Esophagus squamous epithelium (tissue), 4 donors: ENCODE measurements at regions not wholly inside any gene's neighbourhood (a gene's known extent, or its start where the extent isn't known, plus 50 kb on each side); places are given as distances from the start of the nearest gene placed in this dataset.

ENCODE experiments used
- POLR2A ChIP-seq, 4 donors: fragments of 450-650 bp; IDR thresholded peaks; one replicate each; pipeline ENCODE4 v1.6.1; 2017; ENCODE audit warnings: antibody characterized with exemption in 4 of 4, mild to moderate bottlenecking in 4 of 4, moderate library complexity in 3 of 4
- TF ChIP-seq, protein P1 (sequence below), 6 experiments: fragments of 450-650 bp in 4 of 6; fragments of 200-600 bp in 2 of 6; sonication (generic) in 2 of 6; IDR thresholded peaks; one replicate each; pipeline ENCODE4 v1.5.1; 2016 to 2019; ENCODE audit warnings: antibody characterized with exemption in 6 of 6, mild to moderate bottlenecking in 4 of 6, moderate library complexity in 4 of 6

DNA sequence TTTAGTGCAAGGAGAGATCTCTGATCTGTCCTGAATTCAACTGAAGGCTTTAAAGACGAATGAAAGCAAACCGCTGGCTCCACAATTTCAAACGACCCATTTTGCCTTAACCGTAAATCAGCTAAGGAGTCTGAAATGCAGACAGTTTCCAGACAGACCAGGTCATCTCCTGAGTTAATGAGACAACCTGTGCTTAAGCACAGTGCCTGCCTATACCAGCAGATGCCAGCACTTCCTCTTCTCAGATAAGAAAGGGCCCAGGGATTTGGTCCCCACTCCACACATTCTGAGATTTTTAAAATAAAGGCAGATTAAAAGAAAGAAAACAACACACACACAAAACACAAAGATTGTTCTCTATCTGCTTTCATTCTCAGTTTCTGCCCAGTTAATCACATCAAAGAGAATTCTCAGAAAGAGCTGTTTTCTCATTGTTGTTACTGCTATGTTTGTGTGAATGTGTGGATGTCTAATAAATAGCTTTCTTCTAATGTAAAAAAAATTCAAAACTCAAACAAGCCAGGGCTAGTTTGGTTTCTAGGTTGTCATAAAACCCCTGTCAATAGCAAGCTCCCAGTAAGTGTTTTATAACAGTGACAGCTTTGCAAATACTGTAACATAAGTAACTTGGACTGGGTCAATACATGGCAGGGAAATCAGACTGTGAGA is 157.7 kb upstream of the SLC24A2 start:
- TF ChIP-seq, protein P1, sequence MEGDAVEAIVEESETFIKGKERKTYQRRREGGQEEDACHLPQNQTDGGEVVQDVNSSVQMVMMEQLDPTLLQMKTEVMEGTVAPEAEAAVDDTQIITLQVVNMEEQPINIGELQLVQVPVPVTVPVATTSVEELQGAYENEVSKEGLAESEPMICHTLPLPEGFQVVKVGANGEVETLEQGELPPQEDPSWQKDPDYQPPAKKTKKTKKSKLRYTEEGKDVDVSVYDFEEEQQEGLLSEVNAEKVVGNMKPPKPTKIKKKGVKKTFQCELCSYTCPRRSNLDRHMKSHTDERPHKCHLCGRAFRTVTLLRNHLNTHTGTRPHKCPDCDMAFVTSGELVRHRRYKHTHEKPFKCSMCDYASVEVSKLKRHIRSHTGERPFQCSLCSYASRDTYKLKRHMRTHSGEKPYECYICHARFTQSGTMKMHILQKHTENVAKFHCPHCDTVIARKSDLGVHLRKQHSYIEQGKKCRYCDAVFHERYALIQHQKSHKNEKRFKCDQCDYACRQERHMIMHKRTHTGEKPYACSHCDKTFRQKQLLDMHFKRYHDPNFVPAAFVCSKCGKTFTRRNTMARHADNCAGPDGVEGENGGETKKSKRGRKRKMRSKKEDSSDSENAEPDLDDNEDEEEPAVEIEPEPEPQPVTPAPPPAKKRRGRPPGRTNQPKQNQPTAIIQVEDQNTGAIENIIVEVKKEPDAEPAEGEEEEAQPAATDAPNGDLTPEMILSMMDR (IDR thresholded peaks at IDR 0.05): peak in 4 of 6 experiments; percentile 14 to 33 (median 18)
- TF ChIP-seq POLR2A (IDR thresholded peaks at IDR 0.05): no peak
